Left lung (tissue), 4 donors: ENCODE measurements at regions not wholly inside any gene's neighbourhood (a gene's known extent, or its start where the extent isn't known, plus 50 kb on each side); places are given as distances from the start of the nearest gene placed in this dataset.

Experiments
- ATAC-seq: fragments of 200-7000 bp; cut with Tn5 transposase; one replicate; pipeline ENCODE4 v1.9.1; 2020; ENCODE audit warnings: moderate library complexity
- DNase-seq, 4 donors: peaks; one replicate each; pipeline ENCODE4 v3.0.0-alpha.2; 2013 to 2020
- H3K27ac ChIP-seq, 2 donors: fragments of 200-600 bp; sonication (generic) in 1 of 2; one replicate each; pipeline versions ENCODE4 v1.5.0 to v1.8.0; 2020 to 2021
- H3K27me3 ChIP-seq, 2 donors: fragments of 200-600 bp; sonication (generic) in 1 of 2; one replicate each; pipeline versions ENCODE4 v1.5.0 to v1.8.0; 2020 to 2021
- H3K36me3 ChIP-seq, 2 donors: fragments of 200-600 bp; sonication (generic) in 1 of 2; one replicate each; pipeline versions ENCODE4 v1.5.0 to v1.8.0; 2020 to 2021
- H3K4me1 ChIP-seq, 2 donors: fragments of 200-600 bp; one replicate each; pipeline ENCODE4 v1.8.0; 2021
- H3K4me3 ChIP-seq, 2 donors: fragments of 200-600 bp; sonication (generic) in 1 of 2; one replicate each; pipeline versions ENCODE4 v1.5.0 to v1.8.0; 2020 to 2021; ENCODE audit warnings: mild to moderate bottlenecking in 1 of 2
- H3K9me3 ChIP-seq, 2 donors: fragments of 200-600 bp; sonication (generic) in 1 of 2; one replicate each; pipeline versions ENCODE4 v1.5.0 to v1.8.0; 2020 to 2021
- intact Hi-C, 2 donors: fragments of 100-400 bp; cut with DNase I; formaldehyde crosslinking; loops; one replicate each; pipeline versions ENCODE4 v1.11.2 to v1.14.2; 2022
- TF ChIP-seq, protein P1 (sequence below), 2 donors: fragments of 200-600 bp; sonication (generic) in 1 of 2; IDR thresholded peaks; one replicate each; pipeline versions ENCODE4 v1.5.0 to v1.8.0; 2021; ENCODE audit warnings: antibody characterized with exemption in 2 of 2
- donor health status: DM: no; HTN: yes; CAD: no.
- donor health status: DM: no; HTN: no; CAD: no.

DNA sequence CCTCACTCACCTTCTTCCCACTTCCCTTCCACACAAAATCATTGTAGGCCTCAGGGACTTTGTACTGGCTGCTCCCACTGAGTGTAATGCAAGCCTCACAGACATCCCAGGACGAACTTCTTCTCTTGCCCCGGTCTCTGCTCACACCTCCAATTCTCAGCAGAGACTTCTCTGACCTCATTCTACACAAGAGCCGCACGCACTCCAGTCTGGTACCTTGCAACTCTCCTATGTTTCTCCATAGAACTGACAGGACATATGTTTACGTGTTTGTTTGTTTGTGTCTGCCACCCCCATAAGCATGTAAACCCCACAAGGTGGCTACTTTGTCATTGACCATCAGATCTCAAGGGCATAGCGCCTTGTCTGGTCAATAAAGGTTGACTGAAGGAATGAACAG lies 350.8 kb downstream of the AJAP1 start:
- no peak overlapping the region for H3K27ac ChIP-seq
- H3K36me3 ChIP-seq, result no peaks in the 10 kb centered on the region
- ATAC-seq, result no peak
- intact Hi-C loops, result no loop called here
- DNase-seq, result no peak
- H3K4me3 ChIP-seq, result no peak overlapping the region
- H3K9me3 ChIP-seq, result peaks cover 0 to 4% of the 10 kb centered on the region in 2 donors
- TF ChIP-seq, protein P1, sequence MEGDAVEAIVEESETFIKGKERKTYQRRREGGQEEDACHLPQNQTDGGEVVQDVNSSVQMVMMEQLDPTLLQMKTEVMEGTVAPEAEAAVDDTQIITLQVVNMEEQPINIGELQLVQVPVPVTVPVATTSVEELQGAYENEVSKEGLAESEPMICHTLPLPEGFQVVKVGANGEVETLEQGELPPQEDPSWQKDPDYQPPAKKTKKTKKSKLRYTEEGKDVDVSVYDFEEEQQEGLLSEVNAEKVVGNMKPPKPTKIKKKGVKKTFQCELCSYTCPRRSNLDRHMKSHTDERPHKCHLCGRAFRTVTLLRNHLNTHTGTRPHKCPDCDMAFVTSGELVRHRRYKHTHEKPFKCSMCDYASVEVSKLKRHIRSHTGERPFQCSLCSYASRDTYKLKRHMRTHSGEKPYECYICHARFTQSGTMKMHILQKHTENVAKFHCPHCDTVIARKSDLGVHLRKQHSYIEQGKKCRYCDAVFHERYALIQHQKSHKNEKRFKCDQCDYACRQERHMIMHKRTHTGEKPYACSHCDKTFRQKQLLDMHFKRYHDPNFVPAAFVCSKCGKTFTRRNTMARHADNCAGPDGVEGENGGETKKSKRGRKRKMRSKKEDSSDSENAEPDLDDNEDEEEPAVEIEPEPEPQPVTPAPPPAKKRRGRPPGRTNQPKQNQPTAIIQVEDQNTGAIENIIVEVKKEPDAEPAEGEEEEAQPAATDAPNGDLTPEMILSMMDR (IDR thresholded peaks at IDR 0.05), result no peak
- H3K27me3 ChIP-seq, result peaks cover 0 to 16% of the 10 kb centered on the region in 2 donors
- no peaks in the 10 kb centered on the region for H3K4me1 ChIP-seq

DNA sequence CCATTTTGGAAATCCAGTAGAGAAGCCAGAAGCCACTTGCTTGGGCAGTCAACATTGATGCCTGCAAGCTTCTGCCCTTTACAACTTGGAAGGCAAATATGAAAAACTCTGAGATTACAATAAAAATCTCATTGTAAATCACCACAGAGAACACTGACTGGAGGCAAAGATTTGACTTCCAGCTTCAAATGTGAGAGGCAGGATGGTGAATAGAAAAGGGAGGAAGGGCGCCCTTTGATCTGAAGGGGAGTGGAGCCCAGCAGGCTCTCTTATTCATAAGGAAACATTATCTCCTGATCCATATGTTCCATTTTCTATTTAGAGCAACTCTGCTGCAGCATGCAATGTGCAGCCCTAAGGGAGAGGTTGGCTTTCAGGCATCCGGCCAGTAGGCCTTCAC lies 348.3 kb downstream of the AJAP1 start:
- no peaks in the 10 kb centered on the region for H3K4me1 ChIP-seq
- intact Hi-C loops, result no loop called here
- no peak overlapping the region for H3K27ac ChIP-seq
- H3K27me3 ChIP-seq, result peaks cover 0 to 11% of the 10 kb centered on the region in 2 donors
- no peak for DNase-seq
- peaks cover 0 to 4% of the 10 kb centered on the region in 2 donors for H3K9me3 ChIP-seq
- TF ChIP-seq, protein P1 (IDR thresholded peaks at IDR 0.05), result no peak
- no peaks in the 10 kb centered on the region for H3K36me3 ChIP-seq
- H3K4me3 ChIP-seq, result no peak overlapping the region
- ATAC-seq, result no peak

DNA sequence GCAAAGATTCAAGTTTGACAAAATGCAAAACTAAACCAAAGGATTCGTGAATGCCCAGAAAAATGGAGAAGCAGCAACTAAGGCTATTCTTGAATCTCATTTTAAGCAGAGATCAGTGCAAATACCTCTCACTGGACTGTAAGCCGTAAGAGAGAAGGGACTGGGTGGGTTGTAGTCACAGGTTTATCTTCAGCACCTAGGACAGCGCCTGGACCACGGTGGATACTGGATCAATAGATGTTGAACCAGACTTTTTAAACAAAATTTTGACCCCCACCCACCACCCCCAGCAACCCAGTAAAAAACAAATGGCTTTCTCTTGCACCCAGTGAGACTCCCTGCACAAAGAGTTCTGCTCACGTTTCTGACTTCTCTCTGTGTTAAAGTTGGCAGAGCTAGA lies 347.1 kb downstream of the AJAP1 start:
- no peak for DNase-seq
- Histone ChIP-seq H3K9me3 (peaks cover 0 to 6% of the 10 kb centered on the region in 2 donors), H3K27ac (no peak overlapping the region), H3K4me3 (no peak overlapping the region), H3K27me3 (peaks cover 0 to 11% of the 10 kb centered on the region in 2 donors), H3K4me1 (no peaks in the 10 kb centered on the region), H3K36me3 (no peaks in the 10 kb centered on the region)
- TF ChIP-seq, protein P1 (IDR thresholded peaks at IDR 0.05), result no peak
- ATAC-seq, result no peak
- intact Hi-C loops, result no loop called here

DNA sequence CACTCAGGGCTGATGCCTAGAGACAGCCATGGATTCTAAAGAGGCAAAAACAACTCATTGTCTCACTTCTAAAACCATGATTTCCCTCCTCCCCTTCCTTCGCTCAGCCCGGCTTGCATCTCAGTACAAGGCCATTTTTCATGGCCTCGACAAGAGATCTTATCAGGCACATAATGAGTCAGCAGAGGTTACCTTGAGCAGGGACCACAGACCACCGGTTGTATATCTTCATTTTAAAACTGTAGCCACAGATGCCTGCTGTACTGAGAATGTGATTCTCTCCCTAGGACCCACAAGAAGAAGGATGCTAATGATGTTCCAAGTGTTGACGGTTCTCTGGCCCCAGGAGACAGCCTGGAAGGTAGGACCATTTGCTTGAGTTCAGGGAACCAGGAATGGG lies 331.9 kb downstream of the AJAP1 start:
- TF ChIP-seq, protein P1 (IDR thresholded peaks at IDR 0.05), result no peak
- no peaks in the 10 kb centered on the region for H3K36me3 ChIP-seq
- H3K4me3 ChIP-seq, result no peak overlapping the region
- intact Hi-C loops, result no loop called here
- ATAC-seq, result no peak
- H3K9me3 ChIP-seq, result peaks cover 0 to 7% of the 10 kb centered on the region in 2 donors
- peaks cover 0 to 13% of the 10 kb centered on the region in 2 donors for H3K27me3 ChIP-seq
- no peak for DNase-seq
- H3K4me1 ChIP-seq, result no peaks in the 10 kb centered on the region
- H3K27ac ChIP-seq, result no peak overlapping the region

DNA sequence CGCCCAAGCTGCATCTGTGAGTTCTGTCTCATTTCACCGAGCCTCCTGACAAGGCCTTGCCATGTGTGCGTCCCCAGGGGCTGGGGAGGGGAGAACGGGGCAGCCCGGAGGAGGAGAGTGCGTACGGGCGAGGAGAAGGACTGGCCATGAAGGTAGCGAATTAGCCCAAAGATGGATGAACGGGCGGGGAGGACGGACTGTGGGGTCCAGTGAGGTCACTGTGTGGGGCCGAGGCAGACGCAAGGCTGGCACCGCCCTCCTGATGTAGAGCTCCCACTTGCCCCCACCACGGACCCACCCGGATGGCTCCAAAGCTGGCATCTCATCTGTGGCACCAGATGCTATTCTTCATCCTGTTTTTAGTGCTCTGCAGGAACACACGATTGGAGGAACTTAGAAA lies 330.4 kb downstream of the AJAP1 start:
- TF ChIP-seq, protein P1 (IDR thresholded peaks at IDR 0.05), result no peak
- Histone ChIP-seq H3K27me3 (peaks cover 0 to 13% of the 10 kb centered on the region in 2 donors), H3K27ac (no peak overlapping the region), H3K9me3 (peaks cover 0 to 7% of the 10 kb centered on the region in 2 donors), H3K4me1 (no peaks in the 10 kb centered on the region), H3K36me3 (no peaks in the 10 kb centered on the region), H3K4me3 (no peak overlapping the region)
- no peak for DNase-seq
- ATAC-seq, result no peak
- intact Hi-C loops, result no loop called here
